HepG2 (cell line): ENCODE measurements at regions not wholly inside any gene's neighbourhood (a gene's known extent, or its start where the extent isn't known, plus 50 kb on each side); places are given as distances from the start of the nearest gene placed in this dataset.

Experiments
- ATAC-seq: fragments of 200-7000 bp; cut with Tn5 transposase; 3 replicates; pipeline ENCODE4 v1.9.1; 2020; ENCODE audit warnings: mild to moderate bottlenecking, moderate library complexity
- BruUV-seq: library from RNA; stranded (reverse); fragments of 400-500 nt; replicated peaks from 2 replicates; lab custom pipeline; 2021; lab: Mats Ljungman, UMichigan
- CTCF ChIA-PET: fragments of 300-600 bp; formaldehyde crosslinking; extraction: SDS; loops from one replicate; lab custom pipeline; 2021; ENCODE audit warnings: low total read pairs, inconsistent platforms, low intra/inter-chr PET ratio; lab: Yijun Ruan, JAX
- POLR2A ChIA-PET: fragments of 350-600 bp; sonication (Branson Sonifier 250); formaldehyde crosslinking; loops from one replicate; lab custom pipeline; 2020; ENCODE audit warnings: antibody characterized with exemption, inconsistent platforms; lab: Yijun Ruan, JAX
- DNase-seq: peaks from one replicate; pipeline ENCODE4 v3.0.0-alpha.2; 2015; ENCODE audit warnings: low spot score
- FAIRE-seq: peaks from 3 replicates; lab custom pipeline; 2011; peaks lifted over from hg19 to GRCh38; lab: Jason Lieb, UNC
- H2AFZ ChIP-seq: one replicate; pipeline ENCODE4 v1.6.1; 2011; ENCODE audit warnings: low read length, inconsistent platforms
- H3K27ac ChIP-seq: fragments of 300-600 bp; 3 replicates; pipeline ENCODE4 v1.8.0; 2011; ENCODE audit warnings: mixed run types, mild to moderate bottlenecking, mixed read lengths, low read length, inconsistent platforms; ENCODE audit not compliant: insufficient read depth; ENCODE audit errors: extremely low read length
- H3K27me3 ChIP-seq, 2 experiments: fragments of 200-600 bp in 1 of 2; 2 replicates in 1 of 2; 3 replicates in 1 of 2; pipeline versions ENCODE4 v1.6.0 to v1.8.0; 2011; ENCODE audit warnings: low read length in 2 of 2, mild to moderate bottlenecking in 2 of 2, moderate library complexity in 2 of 2, inconsistent platforms in 1 of 2; ENCODE audit not compliant: insufficient read depth in 2 of 2, control insufficient read depth in 1 of 2
- H3K36me3 ChIP-seq, 2 experiments: fragments of 200-600 bp in 1 of 2; replicated peaks in 1 of 2; 2 replicates in 1 of 2; 3 replicates in 1 of 2; pipeline versions ENCODE4 v1.5.1 to v1.8.0; 2011; ENCODE audit warnings: low read length in 2 of 2, inconsistent platforms in 1 of 2; ENCODE audit not compliant: insufficient read depth in 2 of 2, control insufficient read depth in 1 of 2
- H3K4me1 ChIP-seq: 2 replicates; pipeline ENCODE4 v1.5.1; 2012; ENCODE audit warnings: low read length, inconsistent platforms; ENCODE audit not compliant: insufficient read depth
- H3K4me2 ChIP-seq: 2 replicates; pipeline ENCODE4 v1.6.0; 2011; ENCODE audit warnings: low read depth, low read length, inconsistent platforms
- H3K4me3 ChIP-seq, 3 experiments: fragments of 200-600 bp in 1 of 3; sonication (generic), shearing (Covaris generic) in 1 of 3; replicated peaks in 1 of 3; 2 replicates each; pipeline ENCODE4 v1.5.1; 2011 to 2016; ENCODE audit warnings: low read length in 3 of 3, inconsistent platforms in 2 of 3, low read depth in 2 of 3, mild to moderate bottlenecking in 2 of 3, control low read depth in 1 of 3, mixed read lengths in 1 of 3; ENCODE audit not compliant: insufficient read depth in 1 of 3
- H3K79me2 ChIP-seq: one replicate; pipeline ENCODE4 v1.6.1; 2011; ENCODE audit warnings: low read length, inconsistent platforms; ENCODE audit not compliant: insufficient read depth
- H3K9ac ChIP-seq: 2 replicates; pipeline ENCODE4 v1.6.0; 2011; ENCODE audit warnings: mild to moderate bottlenecking, low read depth, low read length, inconsistent platforms; ENCODE audit not compliant: insufficient read depth
- H3K9me3 ChIP-seq: 2 replicates; pipeline ENCODE4 v1.5.1; 2012; ENCODE audit warnings: mild to moderate bottlenecking, low read length
- H4K20me1 ChIP-seq: 2 replicates; pipeline ENCODE4 v1.6.0; 2011; ENCODE audit warnings: inconsistent platforms, mild to moderate bottlenecking, low read length, moderate library complexity; ENCODE audit not compliant: insufficient read depth
- GATA4 ChIP-seq: sonication (generic); IDR thresholded peaks from 2 replicates; pipeline ENCODE4 v1.6.1; 2016; ENCODE audit warnings: antibody characterized with exemption, low read depth, borderline replicate concordance
- HNRNPK ChIP-seq: fragments of 200-400 bp; formaldehyde crosslinking; IDR thresholded peaks from 2 replicates; pipeline ENCODE4 v1.6.1; 2018; ENCODE audit warnings: low read length, low read depth, moderate library complexity, mild to moderate bottlenecking; ENCODE audit not compliant: poor library complexity, severe bottlenecking
- HOXA9 ChIP-seq: sonication (generic); formaldehyde crosslinking; IDR thresholded peaks from 2 replicates; pipeline ENCODE4 v1.8.1; 2022; ENCODE audit warnings: missing genetic modification reagents, mild to moderate bottlenecking, moderate library complexity, borderline replicate concordance
- NFIC ChIP-seq: IDR thresholded peaks from 2 replicates; pipeline ENCODE4 v1.6.1; 2012; ENCODE audit warnings: mild to moderate bottlenecking, low read length, inconsistent platforms
- NR2F6 ChIP-seq, 2 experiments: IDR thresholded peaks; 2 replicates each; pipeline ENCODE4 v1.6.1; 2016; ENCODE audit warnings: antibody characterized with exemption in 1 of 2, mild to moderate bottlenecking in 1 of 2
- PAF1 ChIP-seq: IDR thresholded peaks from 2 replicates; pipeline ENCODE4 v1.6.1; 2016; ENCODE audit warnings: missing genetic modification reagents, missing compliant biosample characterization
- RXRA ChIP-seq: sonication (generic); formaldehyde crosslinking; IDR thresholded peaks from 2 replicates; pipeline ENCODE4 v1.5.1; 2020; ENCODE audit warnings: missing genetic modification reagents
- SATB2 ChIP-seq: sonication (generic); formaldehyde crosslinking; IDR thresholded peaks from 2 replicates; pipeline ENCODE4 v1.5.0; 2020; ENCODE audit warnings: missing genetic modification reagents
- SSRP1 ChIP-seq: IDR thresholded peaks from 2 replicates; pipeline ENCODE4 v1.6.1; 2016; ENCODE audit warnings: control low read depth
- ZNF136 ChIP-seq: sonication (generic); formaldehyde crosslinking; IDR thresholded peaks from 2 replicates; pipeline ENCODE4 v1.8.1; 2022; ENCODE audit warnings: low read depth, mild to moderate bottlenecking, moderate library complexity, missing genetic modification reagents
- ZNF256 ChIP-seq: sonication (generic); formaldehyde crosslinking; conservative IDR thresholded peaks from 2 replicates; pipeline ENCODE4 v1.4.0; 2020; ENCODE audit warnings: missing genetic modification reagents
- ZNF343 ChIP-seq: sonication (generic); formaldehyde crosslinking; IDR thresholded peaks from 2 replicates; pipeline ENCODE4 v1.4.0; 2020; ENCODE audit warnings: mild to moderate bottlenecking, missing genetic modification reagents
- ZNF501 ChIP-seq: sonication (generic); formaldehyde crosslinking; IDR thresholded peaks from 2 replicates; pipeline ENCODE4 v1.5.1; 2020; ENCODE audit warnings: mild to moderate bottlenecking, moderate library complexity, missing genetic modification reagents
- ZNF556 ChIP-seq: sonication (generic); formaldehyde crosslinking; IDR thresholded peaks from 2 replicates; pipeline ENCODE4 v1.4.0; 2020; ENCODE audit warnings: mild to moderate bottlenecking, missing genetic modification reagents, borderline replicate concordance
- ZNF572 ChIP-seq: sonication (generic); formaldehyde crosslinking; IDR thresholded peaks from 2 replicates; pipeline ENCODE4 v1.5.1; 2020; ENCODE audit warnings: mild to moderate bottlenecking, missing genetic modification reagents
- WGBS: methylation state at CpG from one replicate; pipeline ENCODE4 v1.1.6; 2017; ENCODE audit warnings: low lambda C conversion rate; 5-methylcytosine and 5-hydroxymethylcytosine counted together
- in situ Hi-C: cut with HindIII; loops from 2 replicates; pipeline ENCODE4 v1.10.0; 2017; ENCODE audit warnings: low pct_unique_long_range_greater_than_20kb; ENCODE audit not compliant: extremely low pct_ligation_motif_present
- intact Hi-C: fragments of 100-400 bp; cut with micrococcal nuclease; formaldehyde crosslinking; loops from one replicate; pipeline ENCODE4 v1.10.0; 2022; ENCODE audit not compliant: unreplicated experiment
- TF ChIP-seq, protein P1 (sequence below): IDR thresholded peaks from 2 replicates; pipeline ENCODE4 v1.6.1; 2016
- TF ChIP-seq, protein P2 (sequence below): sonication (generic); formaldehyde crosslinking; IDR thresholded peaks from 2 replicates; pipeline ENCODE4 v1.4.0; 2020; ENCODE audit warnings: missing genetic modification reagents

DNA sequence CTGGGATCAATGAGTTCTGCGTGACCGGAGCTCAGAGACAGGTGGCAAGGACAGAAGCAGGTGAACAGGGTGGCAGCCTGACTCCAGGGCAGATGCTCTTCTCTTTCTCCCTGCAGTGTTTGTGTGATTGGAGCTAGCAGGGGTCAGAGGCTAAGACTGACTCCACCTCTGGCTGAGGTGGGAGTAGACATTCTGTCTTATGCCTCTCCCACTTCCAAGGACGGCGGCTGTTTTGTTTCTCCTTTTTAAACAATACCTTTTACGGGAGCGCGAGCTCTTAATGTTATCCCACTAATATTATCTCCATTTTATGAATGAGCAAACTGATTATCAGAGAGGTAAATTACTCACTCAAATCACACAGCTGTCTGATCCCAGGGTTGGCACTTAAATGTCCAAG lies 323.7 kb downstream of the MIAT start (continued):
- TF ChIP-seq NR2F6 (IDR thresholded peaks at IDR 0.05) (no peak), NR2F6 (CRISPR knock-in tag; IDR thresholded peaks at IDR 0.05) (no peak), SATB2 (no peak), ZNF501 (no peak), NFIC (no peak), ZNF136 (CRISPR knock-in tag) (no peak), HNRNPK (no peak), ZNF256 (no peak)

DNA sequence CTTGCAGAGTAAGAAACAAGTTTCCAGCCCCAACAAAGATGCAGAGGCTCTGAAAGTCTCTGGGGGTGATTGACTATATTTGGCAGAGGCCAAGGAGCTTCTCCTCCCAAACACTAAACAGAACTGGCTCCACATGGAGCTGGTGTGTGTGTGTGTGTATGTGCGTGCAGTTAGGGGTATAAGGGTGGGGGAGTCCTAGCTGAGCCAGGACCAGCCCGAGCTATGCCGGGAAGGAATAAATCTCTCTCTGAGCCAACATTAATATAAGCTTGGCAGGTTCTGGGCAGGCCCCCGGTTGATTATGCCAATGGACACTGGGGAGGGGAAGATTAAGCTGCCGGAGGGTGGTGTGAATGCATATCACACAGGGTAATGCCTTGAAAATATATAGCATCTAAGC lies 324.2 kb downstream of the MIAT start:
- in situ Hi-C loops: no loop called here
- Histone ChIP-seq H3K4me2 (no peak overlapping the region), H3K27me3 (peaks cover 0 to 6% of the 10 kb centered on the region in 2 experiments; a peak in 2 of 5 replicates)
- no TSS peak for BruUV-seq
- intact Hi-C loops: no loop called here
- WGBS: 17% methylated on average over 5 of the region's 5 CpGs
- TF ChIP-seq GATA4 (no peak), ZNF343 (CRISPR knock-in tag) (no peak), RXRA (no peak), PAF1 (CRISPR knock-in tag) (no peak), ZNF556 (CRISPR knock-in tag) (no peak), ZNF256 (no peak), SSRP1 (CRISPR knock-in tag) (no peak), ZNF572 (CRISPR knock-in tag) (no peak), HOXA9 (CRISPR knock-in tag) (no peak)
- TF ChIP-seq, protein P1, sequence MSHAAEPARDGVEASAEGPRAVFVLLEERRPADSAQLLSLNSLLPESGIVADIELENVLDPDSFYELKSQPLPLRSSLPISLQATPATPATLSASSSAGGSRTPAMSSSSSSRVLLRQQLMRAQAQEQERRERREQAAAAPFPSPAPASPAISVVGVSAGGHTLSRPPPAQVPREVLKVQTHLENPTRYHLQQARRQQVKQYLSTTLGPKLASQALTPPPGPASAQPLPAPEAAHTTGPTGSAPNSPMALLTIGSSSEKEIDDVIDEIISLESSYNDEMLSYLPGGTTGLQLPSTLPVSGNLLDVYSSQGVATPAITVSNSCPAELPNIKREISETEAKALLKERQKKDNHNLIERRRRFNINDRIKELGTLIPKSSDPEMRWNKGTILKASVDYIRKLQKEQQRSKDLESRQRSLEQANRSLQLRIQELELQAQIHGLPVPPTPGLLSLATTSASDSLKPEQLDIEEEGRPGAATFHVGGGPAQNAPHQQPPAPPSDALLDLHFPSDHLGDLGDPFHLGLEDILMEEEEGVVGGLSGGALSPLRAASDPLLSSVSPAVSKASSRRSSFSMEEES (CRISPR knock-in tag): no peak
- TF ChIP-seq, protein P2, sequence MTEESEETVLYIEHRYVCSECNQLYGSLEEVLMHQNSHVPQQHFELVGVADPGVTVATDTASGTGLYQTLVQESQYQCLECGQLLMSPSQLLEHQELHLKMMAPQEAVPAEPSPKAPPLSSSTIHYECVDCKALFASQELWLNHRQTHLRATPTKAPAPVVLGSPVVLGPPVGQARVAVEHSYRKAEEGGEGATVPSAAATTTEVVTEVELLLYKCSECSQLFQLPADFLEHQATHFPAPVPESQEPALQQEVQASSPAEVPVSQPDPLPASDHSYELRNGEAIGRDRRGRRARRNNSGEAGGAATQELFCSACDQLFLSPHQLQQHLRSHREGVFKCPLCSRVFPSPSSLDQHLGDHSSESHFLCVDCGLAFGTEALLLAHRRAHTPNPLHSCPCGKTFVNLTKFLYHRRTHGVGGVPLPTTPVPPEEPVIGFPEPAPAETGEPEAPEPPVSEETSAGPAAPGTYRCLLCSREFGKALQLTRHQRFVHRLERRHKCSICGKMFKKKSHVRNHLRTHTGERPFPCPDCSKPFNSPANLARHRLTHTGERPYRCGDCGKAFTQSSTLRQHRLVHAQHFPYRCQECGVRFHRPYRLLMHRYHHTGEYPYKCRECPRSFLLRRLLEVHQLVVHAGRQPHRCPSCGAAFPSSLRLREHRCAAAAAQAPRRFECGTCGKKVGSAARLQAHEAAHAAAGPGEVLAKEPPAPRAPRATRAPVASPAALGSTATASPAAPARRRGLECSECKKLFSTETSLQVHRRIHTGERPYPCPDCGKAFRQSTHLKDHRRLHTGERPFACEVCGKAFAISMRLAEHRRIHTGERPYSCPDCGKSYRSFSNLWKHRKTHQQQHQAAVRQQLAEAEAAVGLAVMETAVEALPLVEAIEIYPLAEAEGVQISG: no peak
- TF ChIP-seq, all 625 proteins: peak for 0
- no peak for DNase-seq
- ATAC-seq: no peak
- ChIA-PET CTCF (no interaction called here), POLR2A (no interaction called here)
- Histone ChIP-seq H3K36me3 (no peaks in the 10 kb centered on the region), H4K20me1 (no peaks in the 10 kb centered on the region), H3K27ac (no peak overlapping the region), H2AFZ (no peak overlapping the region), H3K4me1 (no peaks in the 10 kb centered on the region), H3K4me3 (no peak overlapping the region), H3K9me3 (no peaks in the 10 kb centered on the region), H3K9ac (no peak overlapping the region), H3K79me2 (no peaks in the 10 kb centered on the region)
- FAIRE-seq: no peak
